ENCODE measurements at regions not wholly inside any gene's neighbourhood (a gene's known extent, or its start where the extent isn't known, plus 50 kb on each side); places are given as distances from the start of the nearest gene placed in this dataset.

- H3K4me3 Mint-ChIP-seq = no peak overlapping the region
- H2BK15ac ChIP-seq (ENCODE audit: low read depth, low read length) = no peak overlapping the region
- H3K23me2 ChIP-seq (ENCODE audit: insufficient read length, low read depth, low read length, poor library complexity, severe bottlenecking) = no peaks in the 10 kb centered on the region
- no peak overlapping the region for H3K9ac ChIP-seq (ENCODE audit: extremely low read depth, insufficient read length, low read length)
- H3K4ac ChIP-seq (ENCODE audit: low read depth, low read length) = no peak overlapping the region
- H3K14ac ChIP-seq (ENCODE audit: insufficient read depth, low read length) = no peak overlapping the region
- H3K79me1 ChIP-seq (ENCODE audit: insufficient read depth, low read depth, low read length, poor library complexity, severe bottlenecking) = no peaks in the 10 kb centered on the region
- no peaks in the 10 kb centered on the region for H3K9me3 Mint-ChIP-seq
- no peak overlapping the region for H2BK120ac ChIP-seq (ENCODE audit: low read depth, low read length, poor library complexity, severe bottlenecking)
- H3K4me1 Mint-ChIP-seq = peaks cover 17 to 22% of the 10 kb centered on the region in 2 experiments
- H2BK20ac ChIP-seq (ENCODE audit: low read depth, low read length, poor library complexity, severe bottlenecking) = no peak overlapping the region
- H3K36me3 Mint-ChIP-seq (ENCODE audit: insufficient read depth in 1 of 3, low read depth in 3 of 3) = no peaks in the 10 kb centered on the region
- WGBS (ENCODE audit: extremely low coverage, insufficient read length, low lambda C conversion rate) = no CpG with 5 or more reads among the region's 2 CpGs
- no peak for TF ChIP-seq CTCF (conservative IDR thresholded peaks at IDR 0.05)
- H3K56ac ChIP-seq (ENCODE audit: insufficient read length, low read depth, low read length) = no peak overlapping the region
- no peak overlapping the region for H2BK12ac ChIP-seq (ENCODE audit: insufficient read length, low read depth, low read length)
- H4K5ac ChIP-seq (ENCODE audit: insufficient read length, low read depth, low read length) = no peak overlapping the region
- H3K27ac ChIP-seq (ENCODE audit: insufficient read length, low read depth, low read length) = no peak overlapping the region
- H3K27ac Mint-ChIP-seq = no peak overlapping the region
- H3K4me1 ChIP-seq (ENCODE audit: insufficient read depth, low read length) = no peaks in the 10 kb centered on the region
- H4K8ac ChIP-seq (replicated peaks; ENCODE audit: insufficient read length, low read depth, low read length) = no peak overlapping the region
- no peak overlapping the region for H3K23ac ChIP-seq (ENCODE audit: insufficient read length, low read depth, low read length)
- H3K27me3 Mint-ChIP-seq (ENCODE audit: low read depth) = peaks cover 56% of the 10 kb centered on the region
- no peaks in the 10 kb centered on the region for H4K20me1 ChIP-seq (ENCODE audit: control insufficient read depth, insufficient read depth, insufficient read length)
- H3T11ph ChIP-seq (ENCODE audit: low read length) = no peak overlapping the region
- H3K27me3 ChIP-seq (ENCODE audit: insufficient read depth, low read length) = no peaks in the 10 kb centered on the region
- H2AK5ac ChIP-seq (ENCODE audit: insufficient read length, low read length) = no peak overlapping the region
- no peak overlapping the region for H3K18ac ChIP-seq (ENCODE audit: insufficient read length, low read depth, low read length)
- no peak overlapping the region for H3K4me2 ChIP-seq (ENCODE audit: insufficient read depth, insufficient read length, low read length)
- no peak for DNase-seq
- H3K79me2 ChIP-seq (ENCODE audit: insufficient read depth, low read length) = no peaks in the 10 kb centered on the region
- no peaks in the 10 kb centered on the region for H3K9me3 ChIP-seq (ENCODE audit: control insufficient read depth, low read depth, low read length)
- no peak overlapping the region for H2AFZ ChIP-seq (ENCODE audit: low read length)
- no peak overlapping the region for H4K91ac ChIP-seq (ENCODE audit: insufficient read length, low read depth, low read length)
- H2BK5ac ChIP-seq (ENCODE audit: insufficient read length, low read length) = no peak overlapping the region
Observed at GRCh38 chr5:73250645-73251044, 77.7 kb downstream of the TMEM174 start.

All from H9 (cell line).